G401 (cell line): ENCODE measurements at regions not wholly inside any gene's neighbourhood (a gene's known extent, or its start where the extent isn't known, plus 50 kb on each side); places are given as distances from the start of the nearest gene placed in this dataset.

ENCODE experiments used
- DNase-seq: peaks from one replicate; pipeline ENCODE4 v3.0.0-alpha.2; 2015; ENCODE audit warnings: low spot score
- in situ Hi-C: cut with HindIII; loops from 2 replicates; pipeline ENCODE4 v1.10.0; 2016; ENCODE audit warnings: low sequenced_read_pairs, mixed read lengths

DNA sequence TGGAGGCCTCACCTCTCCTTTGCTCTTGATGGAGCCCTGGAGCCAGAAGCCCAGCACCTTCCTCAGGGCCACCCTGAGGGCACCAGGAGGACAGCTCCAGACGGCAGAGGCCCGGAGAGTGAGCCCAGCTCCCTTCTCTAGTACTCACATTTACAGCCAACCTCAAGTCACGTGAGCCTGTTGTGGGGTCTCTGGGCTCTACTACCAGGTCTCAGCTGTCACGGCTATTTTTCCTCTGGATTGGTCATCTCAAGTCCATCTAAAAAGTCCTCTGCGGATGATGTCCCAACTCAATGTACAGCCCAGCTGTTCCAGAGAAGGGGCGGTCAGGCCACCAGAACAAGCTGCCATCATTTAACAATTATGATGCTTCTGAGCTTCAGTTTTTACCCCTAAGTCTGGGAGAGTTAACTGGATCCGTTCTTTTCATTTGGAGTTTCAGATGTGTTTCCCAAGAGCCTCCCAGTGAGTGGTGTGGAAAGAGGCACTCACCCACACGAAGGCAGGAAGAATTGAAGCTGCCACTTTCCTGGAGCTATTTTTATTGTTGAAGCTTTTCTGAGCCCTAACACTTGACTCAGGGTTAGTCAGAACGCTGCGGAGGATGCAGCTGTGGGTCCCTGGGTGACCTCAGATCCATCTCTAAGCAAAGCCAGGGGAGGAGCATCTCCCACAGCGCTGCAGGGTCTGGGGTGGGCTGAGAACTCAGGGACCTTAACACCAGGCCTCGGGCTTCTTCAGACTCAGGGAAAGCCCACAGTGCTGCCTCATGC is 143.5 kb upstream of the UBL3 start:
- DNase-seq, result no peak
- in situ Hi-C loops, result no loop called here

DNA sequence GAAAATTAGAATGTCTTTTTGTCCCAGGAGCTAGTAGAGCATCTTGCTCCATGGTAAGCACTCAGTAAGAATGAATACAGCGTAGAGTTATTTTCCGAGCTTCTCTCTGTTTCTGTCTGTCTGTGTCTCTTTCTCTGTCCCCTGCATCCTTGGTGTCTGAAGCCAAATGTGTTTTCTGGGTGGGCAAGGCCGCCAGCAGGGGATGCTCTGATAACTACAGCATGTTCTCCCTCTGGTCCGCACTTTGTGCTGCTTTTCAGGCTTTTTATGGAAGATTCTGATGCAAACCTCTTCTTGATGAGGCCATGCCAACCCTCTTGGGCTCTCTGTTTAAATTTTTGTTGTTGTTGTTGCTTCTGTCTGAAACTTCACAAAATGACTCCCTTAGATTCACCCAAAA is 142.8 kb upstream of the UBL3 start:
- DNase-seq, result no peak
- in situ Hi-C loops, result no loop called here

DNA sequence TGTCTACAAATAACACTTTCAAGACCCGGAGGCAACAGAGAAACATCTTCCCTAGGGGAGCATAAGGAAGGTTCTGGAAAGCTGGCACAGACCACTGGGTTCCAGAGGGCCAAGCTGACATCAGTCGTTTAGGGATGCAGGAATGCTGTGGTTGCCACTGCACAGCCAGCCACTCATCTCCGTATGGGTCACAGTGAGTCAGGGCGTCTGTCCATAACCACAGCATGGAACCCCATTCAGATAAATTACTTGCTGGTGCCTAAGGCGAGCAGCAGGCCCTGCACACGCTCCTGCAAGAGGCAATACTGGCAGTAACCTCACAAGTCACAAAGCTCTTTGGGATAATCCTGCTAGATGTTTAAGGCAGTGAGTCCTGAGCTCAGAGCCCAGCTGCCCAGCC is 140.9 kb upstream of the UBL3 start:
- no peak for DNase-seq
- in situ Hi-C loops, result no loop called here

DNA sequence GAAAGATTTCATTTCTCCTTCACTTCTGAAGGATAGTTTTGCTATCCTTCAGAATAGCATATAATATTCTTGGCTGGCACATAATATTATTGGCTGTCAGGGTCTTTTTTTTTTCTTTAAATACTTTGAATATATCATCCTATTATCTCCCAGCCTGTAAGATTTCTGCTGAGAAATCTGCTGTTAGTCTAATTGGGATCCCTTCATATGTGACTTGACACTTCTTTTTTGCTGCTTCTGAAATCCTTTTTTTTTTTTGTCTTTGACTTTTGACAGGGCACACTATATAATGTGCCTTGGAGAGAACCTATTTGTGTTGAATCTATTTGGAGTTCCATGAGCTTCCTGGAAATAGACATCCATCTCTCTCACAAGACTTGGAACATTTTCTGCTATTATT is 136.9 kb upstream of the UBL3 start:
- in situ Hi-C loops, result no loop called here
- no peak for DNase-seq

DNA sequence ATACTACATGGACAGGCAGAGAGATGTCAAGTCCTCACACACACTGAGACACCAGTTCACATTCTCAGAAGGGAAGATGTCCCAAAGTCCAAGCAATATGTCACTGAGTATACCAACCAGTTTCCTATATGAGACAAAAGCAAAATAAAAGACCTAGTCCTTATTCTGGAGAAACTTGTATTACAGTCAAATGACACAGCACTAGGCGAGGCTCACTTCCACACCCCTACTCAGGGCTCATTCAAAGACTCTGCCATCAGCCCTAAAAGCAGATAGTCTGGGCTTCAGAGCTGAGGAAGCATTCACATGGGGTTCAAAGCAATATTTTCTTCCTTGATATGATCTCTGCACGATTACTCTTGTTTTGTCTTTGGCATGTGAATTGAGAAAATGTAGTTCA is 129.9 kb upstream of the UBL3 start:
- in situ Hi-C loops, result no loop called here
- DNase-seq, result no peak

DNA sequence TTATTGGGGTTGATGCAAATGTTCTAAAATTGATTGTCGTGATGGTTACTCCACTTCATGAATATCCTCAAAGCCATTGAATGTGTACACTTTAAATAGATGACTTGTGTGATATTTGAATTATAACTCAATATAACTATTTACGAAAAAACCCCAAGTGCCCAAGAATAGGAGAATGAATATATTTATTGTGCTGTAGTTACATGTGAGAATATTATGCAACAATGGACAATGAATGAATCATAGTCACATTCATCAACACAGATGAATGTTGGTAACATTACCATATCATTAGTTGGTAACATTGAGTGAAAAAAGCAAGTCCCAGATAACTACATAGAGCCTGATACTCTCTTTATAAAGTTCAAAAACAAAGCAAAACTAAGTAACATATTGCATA is 127.8 kb upstream of the UBL3 start:
- in situ Hi-C loops, result no loop called here
- no peak for DNase-seq

DNA sequence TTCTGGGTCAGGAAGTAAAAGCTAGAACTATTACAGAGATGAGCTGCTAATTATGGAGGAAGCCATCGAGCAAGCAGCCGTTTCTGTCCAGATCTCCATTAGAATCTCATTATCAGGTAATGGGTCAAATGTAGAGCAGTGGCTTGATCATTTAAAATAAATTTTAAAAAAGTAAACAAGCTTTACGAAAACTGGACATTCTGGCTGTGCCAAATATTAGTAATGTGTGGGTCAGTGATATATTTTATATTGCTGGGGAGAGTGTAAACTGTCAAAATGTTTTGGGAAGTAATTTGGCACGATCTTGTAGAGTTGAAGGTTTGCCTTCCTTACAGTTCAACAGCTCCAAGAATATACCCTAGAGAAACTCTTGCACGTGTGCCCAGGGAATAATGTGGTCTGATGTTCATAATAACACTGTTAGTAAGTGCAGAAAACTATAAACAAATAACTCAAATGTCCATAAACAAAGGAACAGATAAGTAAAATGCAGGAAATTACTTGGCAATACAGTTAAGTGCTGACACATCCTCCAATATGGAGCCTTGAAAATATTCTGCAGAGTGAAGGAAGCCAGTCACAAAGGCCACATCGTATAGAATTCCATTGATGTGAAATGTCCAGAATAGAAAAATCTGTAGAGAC is 127.2 kb upstream of the UBL3 start:
- DNase-seq, result no peak

DNA sequence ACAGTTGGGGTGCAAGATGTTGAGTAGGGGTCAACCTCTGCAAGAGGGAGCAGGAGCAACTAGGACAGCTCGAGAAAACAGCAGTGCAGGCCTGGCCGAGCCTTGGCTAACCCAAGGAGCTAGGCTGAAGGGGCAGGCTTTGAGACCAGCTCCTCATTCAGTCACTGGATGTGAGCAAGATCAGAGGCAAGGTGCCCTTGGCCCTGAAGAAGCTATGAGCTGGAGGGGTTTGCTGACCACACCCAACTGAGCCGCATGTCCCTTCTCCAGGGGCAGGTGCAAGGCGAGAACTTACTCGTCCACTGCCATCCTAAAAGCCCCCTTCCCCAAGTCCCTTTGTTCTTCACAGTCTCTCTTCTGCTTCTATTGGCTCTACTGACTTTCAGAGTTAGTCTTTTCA is 126.1 kb upstream of the UBL3 start:
- DNase-seq, result no peak
- in situ Hi-C loops, result no loop called here

More for the DNA sequence above, 127.2 kb upstream of the UBL3 start:
- in situ Hi-C loops, result no loop called here

DNA sequence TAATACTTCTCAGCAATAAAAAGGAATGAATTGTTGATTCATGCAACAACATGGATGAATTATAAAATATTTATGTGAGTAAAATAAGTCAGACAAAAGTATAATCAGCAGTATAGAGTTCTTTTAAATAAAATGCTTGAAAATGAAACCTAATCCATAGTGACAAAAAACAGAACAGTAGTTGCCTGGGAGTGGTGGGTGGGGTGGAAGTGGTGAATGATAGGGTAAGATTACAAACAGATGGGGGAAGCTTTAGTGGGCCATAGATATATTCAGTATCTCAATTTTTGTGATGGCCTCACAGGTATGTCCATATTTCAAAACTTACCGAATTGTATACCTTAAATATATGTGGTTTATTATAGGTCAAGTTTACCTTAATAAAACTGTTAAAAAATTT is 124.9 kb upstream of the UBL3 start:
- DNase-seq, result no peak
- in situ Hi-C loops, result no loop called here

DNA sequence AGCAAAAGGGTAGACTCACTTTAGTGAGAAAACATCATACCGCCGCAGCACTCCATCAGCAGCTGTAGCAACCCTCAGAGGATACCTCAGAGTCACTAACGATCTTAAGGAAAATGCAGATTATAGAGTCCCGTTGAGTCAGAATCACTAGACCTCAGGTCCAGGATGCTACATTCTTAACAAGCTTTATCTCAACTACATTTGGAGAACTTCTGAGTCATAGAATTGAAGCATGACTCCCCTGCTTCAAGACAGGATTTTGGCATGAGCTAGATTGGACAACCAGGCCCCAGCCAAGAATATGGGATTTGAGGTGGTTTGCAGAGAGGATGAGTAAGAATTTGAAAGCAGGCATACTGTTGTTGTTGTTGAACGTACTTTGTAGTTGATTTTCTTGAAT is 118.9 kb upstream of the UBL3 start:
- no peak for DNase-seq
- in situ Hi-C loops, result no loop called here

DNA sequence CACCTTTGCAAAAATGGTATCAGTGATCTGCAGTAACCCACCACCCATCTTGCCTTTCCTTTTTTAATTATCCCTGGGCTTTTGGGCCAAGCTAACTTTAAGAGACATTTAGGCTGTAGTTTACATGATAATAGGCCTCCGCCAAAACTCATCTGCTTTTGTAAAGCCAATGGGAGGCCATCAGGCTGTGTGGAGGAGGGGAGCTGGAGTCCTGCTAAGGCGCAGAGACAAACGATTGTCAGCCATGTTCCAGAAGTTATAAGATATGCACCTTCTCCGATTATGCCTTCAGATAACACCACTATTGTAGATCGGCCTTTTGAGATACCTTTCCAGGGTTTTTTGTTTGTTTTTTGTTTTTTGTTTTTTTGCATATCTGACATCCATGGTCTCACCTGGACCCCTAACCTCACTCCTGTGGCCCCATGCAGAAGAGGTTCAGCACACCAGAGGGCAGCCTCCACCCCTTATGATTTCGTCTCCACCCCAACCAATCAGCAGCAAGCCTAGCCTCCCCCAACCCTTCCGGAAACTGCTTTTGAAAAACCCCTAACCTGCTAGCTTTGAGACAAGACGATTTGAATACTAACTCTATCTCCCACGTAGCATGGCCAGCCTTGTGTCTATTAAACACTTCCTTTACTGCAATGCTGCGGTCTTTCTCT is 113.9 kb upstream of the UBL3 start:
- in situ Hi-C loops, result no loop called here
- DNase-seq, result no peak

DNA sequence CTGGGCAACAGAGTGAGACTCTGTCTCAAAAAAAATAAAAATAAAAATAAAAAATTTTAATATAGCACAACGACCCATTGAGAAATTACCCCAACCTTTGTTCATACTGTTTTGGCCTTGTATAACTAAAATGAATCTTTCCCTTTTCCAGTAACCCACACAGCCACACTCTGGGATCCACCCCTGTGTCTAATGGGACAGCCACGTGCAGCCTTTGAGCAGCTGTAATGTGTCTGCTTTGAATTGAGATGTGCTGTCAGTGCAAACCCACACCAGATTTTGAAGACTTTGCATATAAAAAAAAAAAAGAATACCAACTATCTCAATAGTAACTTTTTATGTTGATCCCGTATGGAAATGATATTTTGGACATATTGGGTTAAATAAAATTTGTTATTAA is 112.7 kb upstream of the UBL3 start:
- in situ Hi-C loops, result no loop called here
- DNase-seq, result no peak

DNA sequence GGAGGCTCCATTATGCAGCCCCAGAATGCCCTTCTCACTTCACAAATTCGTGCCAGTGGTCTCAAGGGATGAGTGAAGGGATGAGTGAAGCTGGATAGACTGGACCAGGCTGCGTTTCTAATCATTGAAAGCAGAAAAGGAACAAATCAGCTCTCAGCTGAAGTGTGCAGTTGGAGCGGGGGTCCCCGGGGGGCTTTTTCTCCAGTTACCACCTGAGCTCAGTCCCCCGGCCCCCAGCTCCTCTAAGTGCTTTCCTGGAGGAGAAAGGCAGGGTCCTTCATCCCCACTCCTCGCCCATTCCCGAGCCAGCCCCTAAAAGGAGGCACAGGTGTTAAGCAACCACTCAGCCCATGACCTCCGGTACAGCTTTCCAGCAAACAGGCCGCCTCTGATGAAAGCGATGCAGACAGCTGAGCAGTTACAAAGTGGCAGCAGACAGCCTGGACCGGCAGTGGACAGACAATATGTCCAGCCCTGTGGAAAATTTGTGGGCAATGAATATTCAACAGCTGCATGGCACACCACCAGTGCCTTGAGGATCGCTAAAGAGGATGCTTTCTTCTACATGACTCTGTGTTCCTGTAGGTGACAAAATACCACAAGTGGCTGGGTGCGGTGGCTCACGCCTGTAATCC is 110.7 kb upstream of the UBL3 start:
- no peak for DNase-seq
- in situ Hi-C loops, result no loop called here

DNA sequence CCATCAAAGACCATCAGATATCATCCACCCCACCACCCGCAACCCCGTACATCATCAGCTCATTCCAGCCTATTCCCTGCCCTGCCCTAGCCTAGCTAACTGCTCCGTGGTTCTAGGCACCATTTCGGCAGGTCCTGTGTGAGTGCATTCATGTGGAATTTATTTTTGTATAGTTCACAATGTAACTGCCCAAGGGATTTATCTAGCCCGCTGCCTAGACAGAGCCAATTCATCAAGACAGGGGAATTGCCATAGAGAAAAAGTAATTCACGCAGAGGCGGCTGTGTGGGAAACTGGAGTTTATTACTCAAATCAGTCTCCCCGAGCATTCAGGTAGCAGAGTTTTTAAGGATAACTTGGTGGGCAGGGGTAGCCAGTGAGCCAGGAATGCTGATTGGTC is 109.2 kb upstream of the UBL3 start:
- in situ Hi-C loops, result no loop called here
- no peak for DNase-seq

DNA sequence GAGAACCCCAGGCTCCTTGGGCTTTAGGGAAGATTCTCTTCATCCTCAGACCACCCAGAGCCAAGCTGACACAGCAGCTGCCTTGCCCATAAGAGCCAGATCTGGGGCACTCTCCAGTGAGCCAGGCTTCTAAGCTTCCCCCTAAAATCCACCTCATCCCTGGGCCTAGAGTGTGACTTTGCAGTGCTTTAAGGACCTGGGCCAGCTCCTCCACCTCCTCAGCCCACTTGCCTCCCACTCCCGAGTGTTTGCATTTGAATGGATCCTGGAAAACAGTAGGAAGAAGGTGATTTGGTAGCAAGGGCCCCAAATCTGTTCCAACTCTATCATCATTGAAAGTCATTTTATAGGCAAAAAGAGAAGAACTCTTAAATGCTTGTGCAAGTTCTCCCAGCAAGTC is 108.7 kb upstream of the UBL3 start:
- in situ Hi-C loops, result no loop called here

DNA sequence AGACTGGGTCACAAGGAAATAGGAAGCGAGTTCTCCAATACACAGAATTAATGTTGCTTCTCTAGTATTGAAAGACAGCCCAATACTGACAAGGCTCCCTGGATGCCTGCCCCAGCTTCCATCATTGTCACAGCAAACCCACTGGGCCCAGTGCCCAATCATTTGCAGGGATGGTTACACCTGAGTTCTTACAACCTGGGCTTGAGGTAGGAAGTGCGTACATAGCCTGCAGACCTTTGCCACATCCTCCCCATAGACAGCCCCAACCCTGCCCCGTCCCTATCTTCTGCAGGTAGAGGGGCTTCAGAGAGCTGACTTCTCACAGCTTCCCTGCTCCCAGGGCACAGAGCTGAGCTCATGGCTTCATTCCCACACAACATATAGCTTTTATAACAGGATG is 108.1 kb upstream of the UBL3 start:
- in situ Hi-C loops, result no loop called here
- no peak for DNase-seq

More for the DNA sequence above, 108.7 kb upstream of the UBL3 start:
- DNase-seq, result no peak

DNA sequence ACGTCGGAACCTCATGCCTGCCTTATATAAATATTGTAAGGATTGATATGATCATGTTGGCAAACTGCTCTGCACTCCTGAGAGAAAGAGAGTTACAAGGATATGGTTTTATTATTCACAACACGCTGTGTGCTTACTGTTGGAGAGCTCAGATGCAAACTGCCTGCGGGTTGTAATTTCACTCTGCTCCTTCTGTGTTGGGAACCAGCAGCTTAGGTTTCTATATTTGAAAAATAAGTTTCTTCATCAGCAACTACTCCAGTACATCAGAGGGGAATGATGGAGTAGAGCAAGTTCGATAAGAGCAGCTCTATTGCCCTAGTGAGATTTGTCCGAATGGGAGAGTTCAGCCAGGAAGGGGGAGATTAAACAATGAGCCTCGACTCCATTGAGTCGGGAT is 106.9 kb upstream of the UBL3 start:
- DNase-seq, result no peak
- in situ Hi-C loops, result no loop called here

DNA sequence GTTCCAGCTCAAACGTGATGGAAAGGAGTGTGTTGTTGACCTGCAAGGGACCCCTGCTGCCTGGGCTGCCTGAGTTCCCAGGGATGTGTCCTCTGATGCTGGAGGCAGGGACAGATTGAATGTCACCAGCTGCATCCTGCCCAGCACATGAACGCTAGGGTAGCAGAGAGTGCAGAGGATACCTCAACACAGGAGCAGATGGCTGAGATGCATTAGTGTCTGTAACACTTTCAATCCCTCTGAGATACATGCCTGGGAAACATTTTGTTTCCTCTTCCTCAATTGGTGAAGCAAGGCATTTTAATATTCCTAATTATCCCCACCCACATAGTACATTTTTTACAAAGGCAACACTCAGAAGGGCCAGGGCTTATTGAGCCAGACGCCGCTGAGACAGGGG is 106.4 kb upstream of the UBL3 start:
- DNase-seq, result no peak
- in situ Hi-C loops, result no loop called here

DNA sequence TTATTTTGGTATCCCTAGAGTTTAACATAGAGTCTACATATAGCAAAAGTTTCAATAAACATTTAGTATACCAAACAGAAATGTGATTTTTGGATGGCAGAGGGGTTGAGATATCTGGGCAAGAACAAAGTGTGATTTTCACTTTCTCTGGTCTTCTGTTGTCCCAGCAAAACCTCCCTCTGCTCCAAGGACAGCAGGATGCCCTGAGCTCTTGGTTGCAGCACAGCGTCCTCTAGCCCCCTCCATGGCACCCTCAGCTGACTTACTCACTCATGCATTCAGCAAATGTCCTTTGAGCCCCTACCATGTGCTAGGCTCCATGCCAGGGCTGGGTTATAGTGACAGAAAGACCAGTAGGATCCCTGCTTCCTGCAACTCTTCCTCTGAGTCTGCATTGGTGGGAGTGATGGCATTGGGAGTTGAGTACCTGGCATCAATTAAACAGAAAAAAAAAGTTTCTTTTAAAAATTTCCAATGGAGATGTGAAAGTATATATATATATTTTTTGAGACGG is 104.8 kb upstream of the UBL3 start:
- in situ Hi-C loops, result no loop called here

More for the DNA sequence above, 104.8 kb upstream of the UBL3 start:
- no peak for DNase-seq
